HG03469 (cell line): ENCODE measurements at regions not wholly inside any gene's neighbourhood (a gene's known extent, or its start where the extent isn't known, plus 50 kb on each side); places are given as distances from the start of the nearest gene placed in this dataset.

ENCODE experiments used
- ATAC-seq: cut with Tn5 transposase; IDR thresholded peaks from one replicate; pipeline ENCODE4 v1.9.1; 2021; ENCODE audit warnings: mild to moderate bottlenecking, moderate library complexity, moderate number of reproducible peaks; ENCODE audit not compliant: unreplicated experiment

DNA sequence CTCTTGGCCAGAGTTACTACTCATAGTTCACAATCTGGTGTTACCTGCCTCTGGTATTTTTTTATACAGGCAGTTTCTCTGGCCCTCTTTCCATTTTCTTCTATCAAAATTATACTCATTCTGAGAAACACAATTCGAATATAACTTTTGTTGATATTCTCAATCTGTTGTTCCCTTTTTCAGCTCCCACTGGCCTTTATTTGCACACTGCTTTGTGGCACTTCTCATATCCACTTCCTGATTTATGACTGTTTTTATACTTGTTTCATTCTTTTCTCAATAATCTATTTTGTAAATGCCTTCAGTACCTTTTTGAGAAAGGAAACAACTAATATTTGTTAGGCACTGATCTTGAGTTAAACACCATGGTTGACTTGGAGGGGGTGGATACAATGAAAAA lies 93.8 kb upstream of the HDAC9 start:
- no peak for ATAC-seq

DNA sequence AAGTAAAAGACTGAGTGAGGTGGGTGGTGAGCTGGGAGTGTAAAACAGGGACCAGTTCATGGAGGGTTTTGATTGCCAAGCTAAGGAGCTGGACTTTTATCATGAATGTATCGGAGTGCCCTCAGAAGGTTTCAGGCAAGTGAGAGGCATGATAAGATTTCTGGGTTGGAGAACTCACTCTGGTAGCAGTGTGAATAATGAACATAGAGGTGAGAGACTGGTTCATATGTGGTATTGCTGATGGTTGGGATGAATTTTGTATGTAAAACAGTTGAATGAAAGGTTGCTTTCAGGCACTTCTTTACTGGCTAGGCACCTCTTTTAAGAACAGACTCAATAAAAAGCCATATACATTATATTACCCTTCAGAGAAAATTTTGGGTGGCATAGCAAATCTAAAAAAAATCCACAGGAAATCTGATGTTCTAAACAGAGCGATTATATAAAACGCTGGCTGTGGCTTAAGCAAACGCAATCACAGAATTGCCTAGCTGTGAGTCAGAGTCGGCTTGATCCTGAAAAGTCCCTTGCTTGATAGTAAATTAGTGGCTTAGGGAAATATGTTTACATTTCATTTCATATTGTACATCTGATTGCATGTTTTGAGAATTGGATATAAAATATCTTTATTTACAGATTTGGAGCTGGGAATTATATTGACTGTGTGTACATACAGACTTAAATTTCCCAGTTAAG lies 92.9 kb upstream of the HDAC9 start:
- ATAC-seq, result no peak

DNA sequence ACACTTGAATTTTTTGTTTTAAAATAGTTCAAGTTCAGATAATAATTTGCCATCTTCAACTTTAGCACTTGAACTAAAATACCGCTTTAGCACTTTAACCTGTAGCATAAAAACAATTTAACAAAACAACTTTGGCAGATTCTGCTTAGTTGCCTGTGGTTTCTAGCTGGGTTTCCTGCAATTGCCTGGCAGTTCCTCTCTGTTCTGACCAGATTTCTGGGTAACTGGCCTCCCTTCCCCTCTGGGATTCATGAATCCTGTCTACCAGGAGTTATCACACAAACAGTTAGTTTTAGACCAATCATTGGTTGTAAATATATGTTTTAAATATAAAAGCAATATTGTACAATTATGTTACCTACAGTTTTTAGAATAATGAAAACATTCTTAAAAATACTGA lies 89.8 kb upstream of the HDAC9 start:
- ATAC-seq, result no peak

DNA sequence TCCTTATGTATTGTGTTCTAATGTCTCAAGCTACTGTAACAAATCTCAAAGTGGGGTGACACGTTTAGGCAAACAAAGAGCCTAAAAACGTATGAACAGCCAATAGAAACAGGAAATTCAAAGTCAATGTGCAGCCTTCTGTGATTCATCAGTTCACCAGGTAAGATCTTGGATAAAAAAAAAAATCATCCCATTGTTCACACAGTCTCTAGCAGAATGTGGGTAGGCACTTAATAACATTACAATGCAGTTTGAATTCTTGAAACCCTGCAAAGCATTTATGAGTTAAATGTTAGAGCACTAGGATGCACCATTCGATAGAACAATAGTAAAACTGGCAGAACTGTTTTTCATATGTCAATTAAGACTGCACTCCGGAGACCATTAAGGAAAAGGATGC lies 88.2 kb upstream of the HDAC9 start:
- no peak for ATAC-seq

DNA sequence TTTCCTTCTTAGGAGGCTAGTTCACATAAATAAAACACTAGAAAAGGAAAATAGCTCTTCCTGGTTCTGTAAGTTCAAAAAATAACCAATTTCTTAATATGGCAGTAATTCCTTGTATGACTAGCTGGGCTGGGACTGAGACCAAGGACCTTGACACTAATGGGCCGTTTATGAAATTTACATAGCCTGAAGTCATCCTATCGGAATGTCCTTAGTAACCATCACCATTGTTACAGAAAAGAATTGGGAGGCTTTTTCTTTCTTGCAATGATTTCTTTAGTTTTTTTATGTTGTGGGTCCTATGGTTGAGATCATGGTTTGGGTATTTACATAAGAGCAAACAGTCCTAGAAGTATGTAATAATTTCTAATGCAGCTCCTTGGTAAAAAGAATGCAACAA lies 87.1 kb upstream of the HDAC9 start:
- ATAC-seq, result no peak

DNA sequence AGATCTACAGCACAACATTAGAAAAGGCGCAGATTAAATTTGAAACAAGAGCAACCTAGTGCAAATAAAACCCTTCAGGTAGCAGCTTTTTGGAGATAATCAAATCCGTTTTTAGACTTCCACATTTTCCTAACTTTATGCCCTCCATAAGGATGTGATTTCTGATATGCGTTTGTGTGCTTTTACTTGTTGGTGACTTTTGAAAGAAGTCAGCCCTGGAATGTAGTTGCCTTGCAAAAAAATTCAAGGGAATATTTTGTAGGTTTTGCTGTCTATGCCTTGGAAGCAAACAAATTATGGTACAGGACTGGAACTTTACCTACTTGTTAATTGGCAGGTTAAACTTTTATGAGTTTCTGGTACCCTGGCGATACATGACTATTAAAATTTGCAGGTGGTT lies 86.7 kb upstream of the HDAC9 start:
- no peak for ATAC-seq

DNA sequence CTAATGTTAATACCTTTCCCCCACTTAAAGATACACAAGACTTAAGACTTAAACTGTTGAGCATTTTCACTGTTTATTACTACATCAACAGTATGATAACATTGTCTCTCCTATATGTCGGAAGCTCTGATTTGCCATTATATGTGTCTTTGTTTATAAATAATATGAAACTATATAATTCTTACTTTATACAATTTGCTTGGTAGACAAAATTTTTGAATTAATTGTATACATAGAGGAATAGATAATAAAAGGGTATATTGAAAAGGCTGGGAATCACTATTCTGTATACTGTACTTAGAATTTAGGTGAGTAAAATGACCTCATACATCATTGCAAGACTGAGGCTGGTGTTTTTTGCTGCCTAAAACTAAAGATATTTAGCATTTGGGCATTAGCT lies 82.1 kb upstream of the HDAC9 start:
- no peak for ATAC-seq

DNA sequence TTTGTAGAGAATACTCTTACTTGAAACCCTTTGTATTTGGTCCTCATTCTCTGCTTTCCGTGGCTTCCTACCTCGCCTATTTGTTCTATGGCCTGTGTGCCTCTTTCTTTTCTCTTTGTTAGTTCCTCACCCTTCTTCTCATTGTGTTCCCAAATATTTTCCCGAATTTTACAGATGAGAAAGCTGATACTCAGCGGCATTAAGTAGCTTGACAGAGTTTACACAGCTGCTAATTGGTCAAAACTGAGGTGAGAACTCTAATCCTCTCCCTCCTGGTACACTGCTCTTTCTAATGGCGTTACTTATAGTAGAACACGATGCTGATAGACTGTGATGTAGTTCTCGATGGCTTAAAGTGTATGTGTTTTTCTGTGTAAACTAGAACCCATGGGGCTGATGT lies 80.7 kb upstream of the HDAC9 start:
- no peak for ATAC-seq

DNA sequence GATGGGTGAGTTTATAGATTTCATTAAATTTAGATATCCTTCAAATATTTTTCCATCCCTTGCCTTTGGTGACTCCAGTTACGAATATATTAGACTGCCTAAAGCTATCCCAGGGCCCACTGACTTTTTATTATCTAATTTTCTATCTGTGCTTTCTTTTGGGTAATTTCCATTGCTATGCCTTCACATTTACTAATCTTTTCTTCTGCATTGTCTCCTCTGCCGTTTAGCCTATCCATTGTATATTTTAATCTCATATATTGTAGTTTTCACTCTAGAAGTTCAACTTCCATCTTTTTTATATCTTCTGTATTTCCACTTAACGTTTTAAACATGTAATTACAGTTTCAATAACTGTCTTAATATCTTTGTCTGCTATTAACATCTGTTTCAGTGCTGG lies 78.6 kb upstream of the HDAC9 start:
- no peak for ATAC-seq

DNA sequence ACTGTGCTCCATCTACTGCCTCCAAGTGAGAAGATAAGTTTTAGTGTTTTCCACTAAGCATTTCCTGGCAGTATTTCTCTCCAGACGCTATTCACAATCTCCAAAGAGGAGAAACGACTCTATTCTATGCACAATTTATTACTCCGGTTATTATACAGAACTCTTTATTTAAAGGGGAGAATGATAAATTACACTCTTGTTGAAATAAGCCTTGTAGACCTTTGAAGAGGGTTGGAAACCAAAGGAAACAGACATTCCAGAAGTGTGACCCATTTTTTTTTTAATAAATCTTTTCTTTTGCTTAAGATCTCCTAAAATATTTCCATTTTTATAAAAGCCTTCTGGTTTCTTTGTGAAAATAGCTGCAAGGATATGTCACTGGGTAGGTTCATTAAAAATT lies 76.1 kb upstream of the HDAC9 start:
- ATAC-seq, result no peak

DNA sequence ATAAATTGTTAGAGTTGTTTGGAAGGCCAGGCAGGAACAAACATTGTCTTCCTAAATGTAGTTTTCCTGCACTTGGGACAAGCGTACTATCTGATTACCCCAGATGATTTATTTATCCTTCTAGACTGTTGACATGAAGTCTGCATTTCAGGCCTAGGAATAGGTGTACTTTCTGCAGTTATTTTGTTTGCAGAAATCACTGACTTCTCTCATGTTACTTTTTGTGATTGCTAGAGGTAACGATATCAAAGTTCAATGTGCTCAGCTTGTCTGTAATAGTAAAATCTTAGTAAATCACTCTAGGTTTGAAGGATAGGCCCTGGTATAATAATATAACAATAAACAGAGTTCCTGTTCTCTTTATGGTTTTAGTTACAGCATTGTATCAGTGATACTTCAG lies 75.4 kb upstream of the HDAC9 start:
- ATAC-seq, result no peak

DNA sequence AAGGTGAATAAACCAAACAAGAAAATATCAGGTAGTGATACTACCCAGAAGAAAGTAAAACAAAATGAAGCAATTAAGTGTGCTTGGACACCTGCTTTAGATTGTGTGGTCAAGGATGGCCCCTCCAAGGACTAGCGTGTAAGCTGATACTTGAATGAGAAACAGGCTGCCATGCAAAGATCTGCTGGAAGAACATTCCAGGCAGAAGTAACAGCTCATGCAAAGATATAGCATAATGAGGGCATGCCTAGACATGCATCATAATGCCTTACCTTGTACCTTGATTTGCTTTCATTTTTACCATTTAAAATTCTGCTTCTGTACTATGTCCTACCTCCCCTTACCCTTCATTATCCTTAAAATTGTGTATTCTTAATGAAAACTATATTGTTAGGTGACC lies 74.8 kb upstream of the HDAC9 start:
- ATAC-seq, result no peak

DNA sequence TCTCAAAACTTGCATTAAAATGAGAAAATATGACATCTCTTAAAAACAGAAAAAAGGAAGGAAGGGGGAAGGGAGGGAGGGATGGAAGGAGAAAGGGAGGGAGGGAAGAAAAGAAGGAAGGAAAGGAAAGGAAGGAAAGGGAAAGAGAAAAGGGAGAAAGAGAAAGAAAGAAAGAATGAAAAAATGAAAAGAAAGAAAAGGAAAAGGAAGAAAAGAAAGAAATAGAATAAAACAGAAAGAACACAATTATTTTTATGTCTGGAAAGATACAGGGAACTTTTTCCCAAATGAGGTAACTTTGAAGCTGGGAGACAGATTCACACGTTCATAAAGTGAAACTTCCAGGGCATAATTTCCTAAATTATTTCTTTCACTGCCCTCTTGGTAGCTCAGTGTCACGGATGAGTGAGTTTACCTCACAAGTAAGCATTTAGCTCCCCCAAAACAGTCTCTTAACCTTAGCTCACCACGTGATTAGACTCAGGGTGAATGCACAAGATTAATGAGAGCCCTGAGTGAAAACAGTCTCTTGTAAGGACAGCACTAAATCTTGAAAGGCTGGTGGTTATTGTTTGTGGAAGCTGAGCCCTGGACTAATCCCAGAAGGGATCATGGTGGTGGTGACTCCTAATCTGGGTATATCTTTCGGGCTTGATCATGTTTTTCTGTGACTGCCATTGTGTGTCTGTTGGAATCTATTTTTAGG lies 74.1 kb upstream of the HDAC9 start:
- peak; percentile 78 for ATAC-seq

DNA sequence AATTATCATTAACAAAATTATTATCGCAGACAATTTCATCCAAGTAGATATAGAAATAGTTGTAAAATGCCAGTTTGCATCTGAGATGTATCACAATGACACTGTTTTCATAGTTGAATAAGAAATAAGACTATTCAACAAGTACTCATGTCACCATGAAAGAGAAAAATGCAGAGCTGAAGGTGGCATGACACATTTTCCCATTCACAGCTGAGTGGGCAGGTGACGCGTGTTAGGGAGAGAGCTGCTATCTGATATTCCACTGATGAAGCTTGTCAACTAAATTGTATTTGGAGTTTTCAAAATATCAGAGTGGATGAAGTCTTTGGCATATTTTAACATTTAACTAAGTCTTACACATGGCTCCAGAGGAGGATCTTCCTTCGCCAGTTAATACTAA lies 70.3 kb upstream of the HDAC9 start:
- no peak for ATAC-seq

DNA sequence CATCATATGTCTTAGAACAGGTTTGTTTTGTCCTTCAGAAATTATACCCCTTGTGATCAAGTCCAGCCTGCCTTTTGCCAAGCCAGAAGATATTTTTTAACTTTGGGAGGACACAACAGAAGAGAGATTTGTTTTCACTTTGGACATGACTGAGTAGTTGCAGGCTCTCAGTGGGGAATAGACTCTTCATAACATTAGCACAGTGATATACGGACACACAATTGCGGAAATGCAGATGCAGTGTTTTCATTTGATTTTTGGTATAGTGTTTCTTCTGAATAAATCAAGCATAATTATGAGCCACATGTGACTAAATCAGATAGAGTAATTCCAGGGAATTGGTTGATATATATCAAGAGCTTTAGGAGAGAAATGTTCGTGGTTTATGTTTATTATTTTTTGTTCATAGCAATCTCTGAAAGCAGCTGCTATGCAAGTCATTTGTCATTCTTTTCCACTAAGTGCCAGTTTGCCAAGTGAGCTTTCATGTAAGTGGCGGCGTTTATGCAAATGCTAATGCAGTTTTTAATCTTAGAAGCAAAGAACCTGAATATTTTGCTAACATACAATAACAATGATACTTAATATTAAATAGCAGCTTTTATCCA lies 69.6 kb upstream of the HDAC9 start:
- no peak for ATAC-seq

DNA sequence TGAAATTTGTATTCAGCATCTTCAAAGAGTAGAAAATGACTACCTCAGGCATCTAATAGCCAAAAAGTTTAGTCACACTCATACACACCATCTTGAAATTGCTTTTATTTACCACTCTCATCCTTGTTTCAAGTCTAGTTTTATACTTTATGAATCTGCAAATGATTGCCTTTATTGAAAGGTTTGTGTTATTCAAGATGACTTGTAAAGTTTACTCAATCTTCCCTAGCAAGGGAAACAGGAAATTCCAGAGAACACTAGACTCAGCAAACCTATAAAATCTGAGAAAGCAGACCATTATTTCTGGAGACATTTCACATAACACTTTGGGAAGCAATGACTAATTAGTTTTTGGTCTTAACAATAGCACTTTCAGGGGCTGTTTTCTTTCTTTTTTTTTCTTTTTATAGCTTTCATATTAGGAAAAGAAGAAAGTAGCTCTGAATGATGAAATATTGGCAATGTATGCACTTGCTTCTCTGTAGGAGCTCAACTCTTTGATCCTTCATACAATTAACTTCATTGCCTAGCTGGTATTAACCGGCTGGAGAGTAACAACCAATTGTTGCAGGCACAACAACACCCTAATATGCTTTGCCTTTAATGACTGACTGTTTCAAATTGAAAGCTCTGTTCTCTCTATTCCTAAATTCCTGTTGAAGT lies 68.9 kb upstream of the HDAC9 start:
- no peak for ATAC-seq

DNA sequence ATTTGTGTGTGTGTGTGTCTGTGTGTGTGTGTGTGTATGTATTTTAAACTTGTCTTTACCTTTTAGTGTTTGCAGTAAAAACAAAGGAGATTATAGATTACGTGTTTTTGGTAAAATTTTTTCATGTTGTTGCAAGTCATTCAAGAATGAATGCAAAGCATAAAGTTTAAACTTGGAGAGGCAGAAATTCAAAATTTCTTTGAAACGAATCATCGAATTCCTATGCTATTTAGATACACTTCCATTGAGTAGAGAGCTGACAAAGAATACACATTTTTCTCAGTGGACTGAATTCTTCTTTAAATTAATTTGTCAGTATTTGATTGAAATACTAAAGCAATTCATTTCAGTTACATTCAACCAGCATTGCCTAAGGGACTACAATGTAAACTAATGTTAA lies 66.0 kb upstream of the HDAC9 start:
- no peak for ATAC-seq

DNA sequence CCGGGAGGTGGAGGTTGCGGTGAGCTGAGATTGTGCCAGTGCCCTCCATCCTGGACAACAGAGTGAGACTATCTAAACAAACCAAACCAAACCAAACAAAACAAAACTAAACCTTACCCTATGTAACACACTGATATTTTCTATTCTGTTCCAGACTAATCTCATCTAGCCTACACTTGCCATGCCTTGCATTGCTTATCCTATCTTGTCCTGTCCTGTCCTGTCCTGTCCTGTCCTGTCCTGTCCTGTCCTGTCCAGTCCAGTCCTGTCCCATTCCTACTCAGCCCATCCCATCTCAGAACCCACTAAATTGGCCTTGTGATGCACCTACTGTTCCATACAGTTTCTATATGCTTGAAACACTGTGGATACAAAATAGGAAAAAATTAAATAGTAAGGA lies 64.7 kb upstream of the HDAC9 start:
- ATAC-seq, result no peak

DNA sequence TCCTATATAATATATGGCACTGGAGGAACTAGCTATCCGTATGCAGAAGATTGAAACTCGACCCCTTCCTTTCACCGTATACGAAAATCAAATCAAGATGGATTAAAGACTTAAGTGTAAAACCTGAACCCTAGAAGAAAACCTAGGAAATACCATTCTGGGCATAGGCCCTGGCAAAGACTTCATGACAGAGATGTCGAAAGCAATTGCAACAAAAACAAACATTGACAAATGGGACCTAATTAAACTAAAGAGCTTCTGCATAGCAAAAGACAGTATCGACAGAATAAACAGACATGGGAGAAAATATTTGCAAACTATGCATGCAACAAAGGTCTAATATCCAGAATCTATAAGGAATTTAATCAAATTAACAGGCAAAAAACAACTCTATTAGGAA lies 61.4 kb upstream of the HDAC9 start:
- ATAC-seq, result no peak

DNA sequence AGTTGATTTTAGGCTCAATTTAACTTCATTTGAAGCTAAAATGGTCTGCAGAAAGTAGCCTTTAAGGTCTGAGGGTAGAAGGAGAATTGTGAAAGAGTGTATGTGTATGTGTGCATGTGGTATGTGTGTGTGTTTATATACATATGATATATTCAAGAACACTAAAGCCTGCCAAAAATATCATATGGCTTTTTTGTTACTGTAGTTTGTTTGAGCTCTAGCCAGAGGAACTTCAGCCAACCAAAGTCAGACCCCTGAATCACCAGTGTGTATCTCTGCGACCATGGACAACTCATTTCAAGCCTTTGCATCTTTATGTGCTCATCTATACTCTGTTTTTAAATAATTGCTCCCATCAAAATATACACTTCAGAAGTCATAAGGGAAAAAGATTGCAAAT lies 58.4 kb upstream of the HDAC9 start:
- no peak for ATAC-seq

DNA sequence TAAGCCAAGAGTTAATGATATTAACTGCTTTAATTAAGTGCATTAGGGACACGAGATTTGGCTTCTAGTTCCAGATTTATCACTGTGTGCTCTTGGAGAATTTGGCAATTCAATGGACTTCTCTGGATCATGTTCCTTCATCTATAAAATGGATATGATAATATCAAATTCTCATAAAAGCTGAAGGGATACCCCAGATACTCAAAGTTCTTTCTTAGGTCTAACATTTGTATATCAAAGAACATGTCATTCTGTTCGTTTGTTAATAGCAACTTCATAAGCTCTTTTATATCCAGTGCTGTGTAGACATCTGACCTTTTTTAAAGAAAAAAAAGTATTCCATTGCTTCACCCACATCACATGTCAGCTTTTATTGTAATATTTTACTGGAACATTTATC lies 54.6 kb upstream of the HDAC9 start:
- no peak for ATAC-seq

DNA sequence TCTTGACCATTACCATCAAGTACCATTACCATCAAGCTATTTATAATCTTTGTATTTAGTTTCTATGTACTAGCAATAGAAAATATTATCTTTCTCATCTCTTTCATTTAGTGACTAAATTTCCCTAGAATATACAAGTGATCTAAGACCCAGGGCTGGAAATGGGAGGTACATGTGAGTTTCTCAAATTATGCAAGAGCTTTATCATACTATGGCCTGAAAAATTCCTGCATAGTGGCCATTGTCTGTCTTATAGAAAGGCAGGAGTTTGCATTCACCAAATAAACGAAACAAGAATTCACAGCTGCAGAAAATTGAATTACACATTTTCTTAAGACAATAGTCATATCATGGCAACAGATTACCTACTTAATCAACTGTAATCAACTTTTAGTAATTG lies 50.7 kb upstream of the HDAC9 start:
- ATAC-seq, result no peak
